Frontal cortex (tissue), 3 donors: ENCODE measurements at regions not wholly inside any gene's neighbourhood (a gene's known extent, or its start where the extent isn't known, plus 50 kb on each side); places are given as distances from the start of the nearest gene placed in this dataset.
"Not testable (repeated sequence)": the region's sequence is repeated elsewhere in the genome, so short reads cannot be mapped to it uniquely, and the experiment has no call there.

Experiments
- DNase-seq, 2 donors: peaks; one replicate each; pipeline ENCODE4 v3.0.0; 2012; ENCODE audit warnings: low spot score in 2 of 2
- FAIRE-seq: peaks from 2 replicates; lab custom pipeline; 2012; peaks lifted over from hg19 to GRCh38; lab: Jason Lieb, UNC
- donor health status: control.
- donor health status: control.
- donor health status: control.

DNA sequence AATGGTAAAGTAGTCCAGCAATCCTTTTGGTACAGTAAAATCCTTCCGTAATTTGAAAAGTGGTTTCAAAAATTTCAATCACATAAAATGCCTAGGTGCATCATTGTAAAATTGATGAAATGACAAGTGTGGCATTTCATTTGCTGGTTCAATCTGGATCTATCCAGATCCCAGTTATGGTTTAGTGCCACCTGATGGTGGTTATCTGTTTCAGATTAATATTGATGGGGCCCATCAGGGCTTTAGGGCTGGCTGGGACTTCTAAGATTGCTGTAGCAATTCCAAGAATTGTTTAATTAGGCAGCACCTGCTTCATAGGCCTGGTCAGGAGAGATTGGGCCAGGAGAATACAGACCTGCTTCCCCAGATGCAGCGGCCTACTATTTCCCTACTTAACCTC is 55.5 kb upstream of the PIK3C3 start:
- FAIRE-seq: no peak
- no peak for DNase-seq

DNA sequence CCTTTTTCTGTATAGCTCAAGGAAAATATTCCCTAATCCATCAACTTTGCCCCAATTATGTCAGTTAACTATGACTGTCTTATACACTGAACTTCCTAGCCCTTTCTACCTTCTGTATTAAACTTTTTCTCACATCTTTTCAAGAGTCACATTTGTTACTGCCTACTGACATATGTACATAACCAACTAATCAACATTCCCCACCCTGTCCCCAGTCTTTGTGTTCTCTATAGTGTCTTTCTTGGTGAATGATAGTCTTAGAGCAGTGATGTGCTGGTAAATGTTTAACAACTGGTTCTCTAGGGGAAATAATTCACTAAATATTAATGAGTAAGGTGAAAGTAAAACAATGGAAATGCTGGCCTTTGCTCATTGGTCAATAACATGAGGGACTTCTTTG is 61.6 kb upstream of the PIK3C3 start:
- FAIRE-seq (no peak), DNase-seq (no peak)

DNA sequence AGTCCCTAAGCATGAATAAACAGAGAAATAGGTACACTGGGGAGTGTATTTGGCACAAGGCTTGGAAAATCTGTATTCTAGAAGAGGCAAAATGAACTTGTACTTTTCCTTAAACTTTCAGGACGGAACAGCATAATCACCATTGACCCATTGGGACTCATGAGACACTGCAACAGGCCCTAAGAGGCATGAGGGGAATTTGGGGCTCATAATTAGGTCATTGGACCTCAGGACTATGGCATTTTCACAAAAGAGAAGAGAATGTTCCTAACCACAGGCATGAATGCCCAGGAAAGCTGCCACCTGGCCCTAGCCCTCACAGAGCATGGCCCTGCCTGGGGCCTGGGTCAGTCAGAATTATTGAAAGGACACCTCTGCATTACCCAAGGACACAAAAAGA is 67.9 kb upstream of the PIK3C3 start:
- FAIRE-seq (no peak), DNase-seq (no peak)

DNA sequence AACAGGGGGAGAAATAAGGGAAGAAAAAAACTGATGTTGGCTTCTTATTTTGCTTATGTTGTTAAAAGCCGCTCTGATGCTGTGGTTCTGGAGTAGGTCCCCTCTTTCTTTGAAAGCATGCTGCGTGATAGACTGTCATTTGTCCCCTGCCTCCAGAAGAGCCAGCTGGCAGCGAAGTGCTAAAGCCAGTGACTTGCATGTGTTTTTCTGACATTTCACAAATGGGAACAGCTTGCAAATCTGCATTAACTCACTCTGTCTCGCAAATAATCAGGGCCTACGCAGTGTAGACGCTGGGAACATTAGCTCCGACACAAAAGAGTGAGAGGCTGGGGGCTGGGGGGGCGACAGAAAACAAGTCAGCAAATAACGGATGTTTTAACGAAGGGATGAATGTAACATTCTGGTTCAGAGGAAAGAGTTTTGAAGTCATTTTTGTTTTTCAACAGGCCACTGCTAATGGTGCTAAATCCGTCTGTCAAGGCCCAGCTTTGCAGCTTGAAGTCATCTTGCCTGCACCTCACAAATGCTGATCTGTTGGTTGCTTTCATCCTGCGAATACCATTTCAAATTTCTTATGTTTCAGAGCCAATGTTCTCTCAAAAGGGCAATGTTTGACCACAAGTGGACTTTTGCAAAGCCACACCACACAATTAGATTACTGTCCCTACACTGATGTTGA is 68.8 kb upstream of the PIK3C3 start:
- no peak for FAIRE-seq
- DNase-seq: no peak

DNA sequence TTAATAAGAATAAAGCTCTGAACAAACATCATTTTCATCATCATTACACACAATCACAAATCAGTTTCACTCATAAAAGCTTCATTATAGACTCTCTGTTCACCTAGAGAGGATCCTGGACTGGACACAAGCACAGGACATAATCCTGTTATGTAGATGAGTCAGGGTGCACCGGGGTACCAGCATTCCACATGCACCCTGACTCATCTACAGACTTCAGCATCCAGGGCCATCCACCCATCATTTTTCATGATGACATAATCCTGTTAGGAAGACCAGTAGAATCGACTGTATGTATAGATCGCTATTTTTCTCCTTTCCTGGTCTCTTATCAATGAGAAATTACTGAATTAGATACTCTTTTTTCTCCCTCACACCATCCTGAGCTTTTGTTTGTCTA is 73.7 kb upstream of the PIK3C3 start:
- FAIRE-seq (no peak), DNase-seq (no peak)

DNA sequence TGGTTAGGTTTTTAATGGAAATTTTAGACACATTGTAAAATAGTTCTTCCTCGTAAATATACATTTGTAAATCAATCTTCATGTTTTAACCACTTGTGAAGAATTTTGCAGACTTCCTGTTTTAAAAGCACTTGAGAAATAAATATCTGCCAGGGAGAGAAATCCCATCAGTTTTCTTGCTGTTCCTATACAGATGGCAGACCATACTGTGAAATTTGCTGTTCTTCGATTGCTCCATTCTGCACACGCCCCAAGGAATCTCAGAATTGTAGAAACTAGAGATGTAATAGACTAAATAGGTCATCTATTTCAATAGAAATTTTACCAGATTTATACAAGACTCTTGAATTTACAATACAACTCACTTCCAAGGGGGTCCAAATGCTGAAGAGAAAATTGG is 75.8 kb upstream of the PIK3C3 start:
- no peak for FAIRE-seq
- DNase-seq: no peak

DNA sequence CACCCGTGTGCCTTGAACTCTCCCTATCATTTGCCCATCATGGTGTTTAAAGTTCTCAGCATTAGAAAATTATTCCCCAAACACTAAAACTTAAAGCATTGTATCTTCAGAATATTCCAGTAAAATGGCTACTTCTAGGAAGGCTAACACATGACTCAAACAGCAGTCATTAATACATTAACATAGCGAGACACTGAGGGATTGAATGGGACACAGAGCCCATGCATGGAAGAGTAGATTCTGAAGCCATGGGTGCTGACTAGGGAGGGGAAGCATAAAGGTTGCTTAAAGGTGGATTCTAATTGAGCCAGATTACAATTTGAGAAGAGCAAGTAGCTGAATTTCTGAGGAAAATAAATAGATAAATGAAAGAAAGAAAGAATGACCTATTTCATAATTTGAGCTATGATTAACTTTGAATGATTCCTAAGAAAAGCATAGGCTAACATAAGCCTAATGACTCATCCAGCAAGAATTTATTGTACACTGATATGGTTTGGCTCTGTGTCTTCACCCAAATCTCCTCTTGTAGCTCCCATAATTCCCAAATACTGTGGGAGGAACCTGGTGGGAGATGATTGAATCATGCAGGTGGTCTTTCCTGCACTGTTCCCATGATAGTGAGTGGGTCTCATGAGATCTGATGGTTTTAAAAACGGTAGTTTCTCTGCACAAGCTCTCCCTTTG is 79.8 kb upstream of the PIK3C3 start:
- FAIRE-seq (no peak), DNase-seq (no peak)

DNA sequence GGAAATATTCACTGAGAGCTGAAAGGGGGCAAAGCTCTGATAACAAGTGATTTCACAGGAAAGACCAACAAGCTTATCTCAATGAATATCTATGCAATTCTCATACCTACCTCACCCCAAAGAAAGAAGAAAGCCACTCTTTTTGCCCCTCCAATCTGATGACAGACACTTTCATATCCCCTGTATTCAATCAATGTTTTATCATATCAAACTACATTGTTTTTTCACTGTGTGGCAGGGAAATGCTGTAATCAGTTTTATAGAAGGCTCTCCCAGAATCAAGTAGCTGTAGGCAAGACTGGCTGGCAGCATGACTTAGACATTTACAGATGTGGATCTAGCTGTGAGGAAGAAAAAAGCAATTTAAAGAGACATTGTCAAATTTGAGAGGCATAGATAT is 81.3 kb upstream of the PIK3C3 start:
- DNase-seq (no peak), FAIRE-seq (no peak)

DNA sequence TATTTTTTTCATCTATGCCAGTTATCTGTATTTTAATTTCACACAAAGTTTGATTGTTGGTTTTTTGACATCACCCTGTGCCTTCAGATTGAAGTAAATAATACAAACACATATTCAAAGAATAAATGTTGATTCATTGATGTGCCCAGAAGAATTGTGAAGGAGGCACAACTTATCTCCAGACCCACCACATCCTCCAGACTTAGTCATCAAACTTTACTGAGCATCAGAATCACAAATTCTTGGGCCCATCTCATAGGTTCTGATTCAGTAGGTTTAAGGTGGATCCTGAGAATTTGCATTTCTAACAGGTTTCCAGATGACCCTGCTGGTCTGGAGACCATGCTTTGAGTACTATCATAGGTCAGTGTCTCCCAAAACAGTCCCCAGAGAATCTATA is 82.8 kb upstream of the PIK3C3 start:
- DNase-seq (no peak), FAIRE-seq (no peak)

DNA sequence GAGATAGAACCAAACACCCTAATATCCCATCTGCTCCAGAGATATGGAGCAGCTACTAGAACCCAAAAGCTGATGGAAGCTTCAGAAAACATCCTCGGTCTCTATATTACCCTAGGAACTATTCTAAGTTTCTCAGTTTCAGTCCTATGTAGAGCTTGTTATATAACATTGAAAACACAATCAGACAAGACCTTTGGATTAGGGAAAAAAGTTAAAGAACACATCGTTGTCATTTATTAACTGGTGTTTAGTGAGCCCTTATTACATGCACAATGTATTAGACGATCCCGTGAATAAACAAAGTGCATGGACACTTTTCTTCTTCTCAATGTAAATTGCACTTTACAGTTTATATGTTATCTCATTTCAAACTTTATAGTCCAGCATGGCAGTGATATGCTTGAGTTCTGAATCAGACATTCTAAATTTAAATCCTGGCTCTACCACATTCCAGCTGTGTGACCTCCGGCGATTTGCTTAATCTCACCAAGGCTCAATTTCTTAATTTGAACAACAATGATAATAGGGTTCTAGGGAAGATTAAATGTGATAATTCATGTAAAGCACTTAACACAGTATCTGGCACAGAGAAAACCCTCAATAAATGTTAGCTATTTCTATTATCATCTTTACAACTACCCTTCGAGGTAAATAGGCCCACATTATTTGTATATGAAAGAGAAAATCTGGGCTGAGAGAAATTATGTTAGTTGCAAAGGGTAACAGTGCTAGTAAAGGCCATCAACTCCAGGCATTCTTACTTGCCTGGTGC is 83.6 kb upstream of the PIK3C3 start:
- DNase-seq: no peak
- FAIRE-seq: no peak

DNA sequence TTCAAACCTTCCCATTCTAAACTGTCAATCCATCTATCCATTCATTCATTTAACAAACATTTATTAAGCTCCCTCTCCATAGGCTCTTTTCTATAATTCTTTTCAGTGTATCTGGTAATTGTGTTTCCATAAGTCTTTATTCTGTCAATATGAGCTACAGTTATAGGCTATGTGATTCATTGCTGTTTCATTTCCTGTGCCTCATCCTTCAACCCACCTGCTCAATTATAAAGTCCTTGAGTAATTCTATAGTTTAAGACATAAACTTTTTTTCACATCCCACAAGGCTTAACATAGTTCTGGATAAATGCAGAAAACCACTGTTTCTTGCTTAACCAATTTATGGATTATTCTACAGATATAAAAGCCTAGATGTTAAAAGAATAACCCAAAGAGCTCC is 84.2 kb upstream of the PIK3C3 start:
- DNase-seq: no peak

DNA sequence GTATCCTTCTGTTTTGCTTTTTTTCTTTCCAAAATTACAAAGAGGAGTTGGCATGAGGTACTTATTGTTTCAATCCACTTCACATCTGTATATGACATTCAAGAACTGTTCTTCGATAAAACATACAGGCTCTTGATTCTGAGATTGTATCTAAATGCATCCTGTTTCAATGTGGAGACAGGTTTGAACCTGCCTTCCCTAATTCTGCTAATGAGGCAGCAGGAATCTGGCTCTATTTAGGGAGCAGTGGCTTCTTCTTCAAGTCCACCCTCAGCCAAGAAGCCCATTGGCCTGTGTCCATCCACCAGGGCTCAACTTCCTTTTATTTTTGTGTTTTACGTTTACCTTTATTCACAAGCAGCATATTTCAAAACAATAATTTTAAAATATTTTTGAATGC is 84.8 kb upstream of the PIK3C3 start:
- FAIRE-seq (no peak), DNase-seq (no peak)

More for the DNA sequence above, 84.2 kb upstream of the PIK3C3 start:
- no peak for FAIRE-seq

DNA sequence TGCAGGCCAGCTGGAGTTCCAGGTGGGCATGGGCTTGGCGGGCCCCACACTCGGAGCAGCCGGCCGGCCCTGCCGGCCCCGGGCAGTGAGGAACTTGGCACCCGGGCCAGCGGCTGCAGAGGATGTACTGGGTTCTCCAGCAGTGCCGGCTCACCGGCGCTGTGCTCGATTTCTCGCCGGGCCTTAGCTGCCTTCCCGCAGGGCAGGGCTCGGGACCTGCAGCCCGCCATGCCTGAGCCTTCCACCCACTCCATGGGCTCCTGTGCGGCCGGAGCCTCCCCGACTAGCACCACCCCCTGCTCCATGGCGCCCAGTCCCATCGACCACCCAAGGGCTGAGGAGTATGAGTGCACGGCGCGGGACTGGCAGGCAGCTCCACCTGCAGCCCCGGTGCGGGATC is 89.2 kb upstream of the PIK3C3 start:
- not testable (repeated sequence) for DNase-seq, FAIRE-seq

DNA sequence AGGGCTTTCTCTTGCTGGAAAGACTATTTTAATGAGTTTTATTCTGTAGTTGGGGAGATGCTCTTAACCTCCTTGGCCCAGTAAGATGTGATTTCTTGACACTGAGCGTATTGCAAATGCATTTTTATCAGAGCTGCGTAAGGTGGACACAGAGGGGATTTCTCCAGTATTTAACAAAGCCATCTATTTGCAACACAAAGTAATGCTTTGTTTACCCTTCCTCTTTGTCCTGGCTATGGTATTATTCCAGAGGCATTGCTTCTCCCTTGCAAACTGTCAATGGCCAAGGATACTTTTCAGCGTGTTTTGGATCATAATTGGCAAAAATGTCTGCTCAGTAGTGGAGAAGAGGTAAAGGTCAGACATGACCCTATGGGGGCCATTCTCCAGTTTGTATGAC is 90.8 kb upstream of the PIK3C3 start:
- no peak for FAIRE-seq
- DNase-seq: no peak

DNA sequence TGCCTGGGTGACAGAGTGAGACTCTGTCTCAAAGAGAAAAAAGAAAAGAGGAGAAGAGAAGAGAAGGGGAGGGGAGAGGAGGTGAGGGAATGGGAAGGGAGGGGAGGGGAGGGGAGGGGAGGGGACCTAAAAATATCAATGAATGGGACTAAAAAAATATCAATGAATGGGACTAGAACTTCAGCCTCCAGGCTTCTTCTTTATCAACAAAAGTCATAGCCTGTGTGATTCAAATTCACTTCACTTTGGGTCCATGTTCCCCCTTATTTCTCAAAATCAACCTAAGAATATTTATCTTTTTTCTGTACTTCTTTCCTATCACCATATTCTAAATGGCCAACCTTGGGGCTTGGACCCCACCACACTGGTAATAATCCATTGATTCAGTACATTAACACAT is 92.1 kb upstream of the PIK3C3 start:
- DNase-seq: no peak
- FAIRE-seq: no peak

DNA sequence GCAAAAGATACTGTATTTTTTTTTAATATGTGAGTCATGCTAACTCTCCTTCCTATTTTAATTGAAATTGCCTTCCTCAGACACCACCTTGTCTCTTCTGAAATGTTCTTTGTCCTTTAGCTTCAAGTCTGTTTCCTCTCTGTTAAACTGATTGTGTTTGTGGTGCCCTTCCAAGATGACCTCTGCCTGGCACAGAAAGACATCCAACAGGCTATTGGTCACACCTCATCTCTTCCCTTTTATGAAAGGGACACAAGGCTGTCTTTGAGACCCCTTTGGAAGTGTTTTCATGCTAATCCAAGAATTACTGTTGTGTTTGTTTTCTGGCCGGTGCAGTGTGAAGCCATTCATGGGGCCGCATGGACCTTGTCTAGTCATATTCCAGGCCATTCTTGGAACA is 94.0 kb upstream of the PIK3C3 start:
- FAIRE-seq (no peak), DNase-seq (no peak)

DNA sequence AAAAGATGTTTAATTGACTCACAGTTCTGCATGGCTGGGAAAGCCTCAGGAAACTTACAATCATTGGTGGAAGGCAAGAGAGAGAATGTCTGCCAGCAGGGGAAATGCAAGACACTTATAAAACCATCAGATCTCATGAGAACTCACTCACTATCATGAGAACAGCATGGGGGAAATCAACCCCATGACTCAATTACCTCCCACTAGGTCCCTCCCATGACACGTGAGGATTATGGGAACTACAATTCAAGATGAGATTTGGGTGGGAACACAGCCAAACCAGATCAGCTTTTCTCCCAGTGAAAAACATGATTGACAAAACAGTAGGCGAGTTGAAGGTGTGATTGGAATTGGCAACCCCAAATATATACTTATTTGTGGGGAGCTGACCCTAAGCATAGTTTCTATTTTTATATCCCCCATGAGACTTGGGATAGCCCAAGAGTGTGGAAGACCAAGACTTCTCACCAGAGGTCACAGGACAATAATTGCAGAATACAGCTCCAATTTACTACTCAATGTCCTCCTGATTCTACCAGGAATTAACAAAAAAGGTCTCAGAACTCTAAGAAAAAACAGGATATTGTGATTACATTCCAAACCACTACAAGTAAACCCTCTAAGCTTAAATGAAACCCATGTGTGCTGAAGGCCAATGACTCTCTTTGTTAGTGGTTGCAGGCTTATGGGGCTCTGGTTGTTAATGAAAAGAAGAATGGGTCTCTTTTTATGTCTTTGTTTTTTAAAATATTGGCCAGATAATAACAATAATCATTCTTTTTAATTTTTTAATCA is 96.1 kb upstream of the PIK3C3 start:
- DNase-seq (no peak), FAIRE-seq (no peak)

DNA sequence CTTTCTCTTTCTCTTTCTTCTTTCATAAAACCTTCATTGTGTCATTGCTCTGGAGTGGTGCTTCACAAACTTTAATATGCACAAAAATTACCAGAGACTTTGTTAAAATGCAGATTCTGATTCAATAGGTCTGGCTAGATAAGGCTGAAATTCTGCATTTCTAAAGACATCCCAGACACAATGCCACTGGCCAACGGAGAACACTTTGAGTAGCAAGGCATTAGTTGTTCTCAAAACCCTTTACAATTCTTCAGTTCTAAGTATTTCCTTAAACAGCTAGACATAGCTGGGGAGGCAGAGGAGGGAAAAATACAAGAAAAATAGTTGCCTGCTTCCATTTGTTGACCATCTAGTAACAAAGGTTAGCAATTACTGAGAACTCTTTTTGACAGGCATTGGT is 101.8 kb upstream of the PIK3C3 start:
- DNase-seq (no peak), FAIRE-seq (no peak)

DNA sequence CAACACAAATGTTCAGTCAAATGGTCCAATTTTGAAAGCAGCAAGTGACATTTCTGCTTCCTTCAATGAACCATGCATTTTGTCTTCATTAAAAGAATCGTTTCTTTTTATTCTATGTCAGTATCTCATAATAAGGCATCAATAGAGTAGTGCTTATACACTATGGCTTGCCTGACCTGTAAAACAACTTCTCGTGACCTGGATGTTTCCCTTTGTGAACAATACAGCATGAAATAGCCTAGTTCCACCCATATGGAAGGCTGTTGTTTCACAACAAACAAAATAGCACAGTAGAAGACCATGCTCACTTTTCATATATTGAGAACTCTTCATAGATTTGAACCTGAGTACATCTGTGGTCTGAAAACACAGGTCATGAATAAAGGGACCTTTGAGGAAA is 104.3 kb upstream of the PIK3C3 start:
- FAIRE-seq (no peak), DNase-seq (no peak)

DNA sequence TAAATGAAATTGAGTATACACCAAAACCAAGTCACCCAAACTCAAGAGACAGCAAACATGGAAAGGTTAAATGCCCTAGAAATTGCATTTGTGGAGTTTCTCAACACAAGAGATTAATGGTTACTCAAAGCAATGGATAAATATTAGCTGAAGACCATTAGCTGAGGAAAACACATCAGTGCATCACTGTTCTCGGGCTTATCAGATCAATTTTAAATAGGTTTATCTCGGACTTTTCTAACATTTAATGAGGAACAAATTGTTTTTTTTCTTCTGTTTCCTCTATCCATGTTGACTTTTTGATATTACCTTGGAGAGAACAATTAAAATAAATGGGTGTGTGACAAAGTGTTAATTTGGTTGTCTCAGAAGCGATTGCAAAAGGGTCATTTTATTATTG is 105.4 kb upstream of the PIK3C3 start:
- DNase-seq (no peak), FAIRE-seq (no peak)

DNA sequence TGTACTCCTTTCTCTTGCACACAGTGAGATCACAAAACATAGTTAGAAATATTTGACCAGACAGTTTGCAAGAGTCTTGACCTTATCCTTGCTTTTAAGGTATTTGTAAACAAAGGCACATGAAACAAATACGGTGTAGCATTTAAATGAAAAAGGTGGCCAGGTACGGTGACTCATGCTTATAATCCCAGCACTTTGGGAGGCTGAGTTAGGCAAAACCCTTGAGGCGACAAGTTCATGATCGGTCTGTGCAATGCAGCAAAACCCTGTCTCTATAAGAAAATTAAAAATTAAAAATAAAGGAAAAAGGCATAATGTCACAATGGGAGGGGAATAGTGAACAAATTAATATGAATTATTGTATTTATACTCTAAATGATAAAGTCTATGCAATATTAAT is 109.5 kb upstream of the PIK3C3 start:
- FAIRE-seq: no peak
- no peak for DNase-seq
